ENCODE measurements at regions not wholly inside any gene's neighbourhood (a gene's known extent, or its start where the extent isn't known, plus 50 kb on each side); places are given as distances from the start of the nearest gene placed in this dataset.

GRCh38 chr2:216949700-216950413, 90.0 kb upstream of the TNP1 start (continued):
- no peak for TF ChIP-seq ZNF462 (CRISPR knock-in tag; IDR thresholded peaks at IDR 0.05)
- TF ChIP-seq, protein P1, sequence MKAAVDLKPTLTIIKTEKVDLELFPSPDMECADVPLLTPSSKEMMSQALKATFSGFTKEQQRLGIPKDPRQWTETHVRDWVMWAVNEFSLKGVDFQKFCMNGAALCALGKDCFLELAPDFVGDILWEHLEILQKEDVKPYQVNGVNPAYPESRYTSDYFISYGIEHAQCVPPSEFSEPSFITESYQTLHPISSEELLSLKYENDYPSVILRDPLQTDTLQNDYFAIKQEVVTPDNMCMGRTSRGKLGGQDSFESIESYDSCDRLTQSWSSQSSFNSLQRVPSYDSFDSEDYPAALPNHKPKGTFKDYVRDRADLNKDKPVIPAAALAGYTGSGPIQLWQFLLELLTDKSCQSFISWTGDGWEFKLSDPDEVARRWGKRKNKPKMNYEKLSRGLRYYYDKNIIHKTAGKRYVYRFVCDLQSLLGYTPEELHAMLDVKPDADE (IDR thresholded peaks at IDR 0.05), result no peak
- no peak for TF ChIP-seq EZH2phosphoT487 (IDR thresholded peaks at IDR 0.05; ENCODE audit: unreplicated experiment)

DNA sequence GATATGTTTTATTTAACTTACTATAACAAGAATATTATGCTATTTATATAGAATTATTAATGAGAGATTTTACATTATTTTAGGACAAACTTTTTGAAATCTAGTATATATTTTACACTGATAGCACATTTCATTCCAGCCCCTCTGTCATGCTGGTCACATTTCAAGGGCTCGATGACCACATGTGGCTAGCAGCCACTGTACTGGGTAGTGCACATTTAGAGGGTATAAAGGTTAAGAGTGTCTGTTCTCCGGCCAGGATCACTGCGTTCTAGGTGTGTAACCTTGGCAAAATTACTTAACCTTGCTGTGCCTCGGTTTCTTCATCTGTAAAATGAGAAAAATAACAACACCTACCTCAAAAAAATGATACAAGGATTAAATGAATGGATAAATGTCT, 87.2 kb upstream of the TNP1 start:
- ATAC-seq, result no peak
- H3K27ac ChIP-seq (ENCODE audit: low read depth), result no peak overlapping the region

More for the DNA sequence above, 87.2 kb upstream of the TNP1 start:
- no peaks in the 10 kb centered on the region for H3K4me1 Mint-ChIP-seq
- no peak overlapping the region for H3K27ac Mint-ChIP-seq
- Histone ChIP-seq H3K4me1 (ENCODE audit: insufficient read depth) (no peaks in the 10 kb centered on the region), H3K79me2 (replicated peaks; ENCODE audit: insufficient read depth) (no peaks in the 10 kb centered on the region), H3K4me2 (no peak overlapping the region), H3K4me3 (no peak overlapping the region), H3F3A (replicated peaks; ENCODE audit: low read depth) (no peaks in the 10 kb centered on the region), H3K36me3 (ENCODE audit: insufficient read depth) (no peaks in the 10 kb centered on the region), H3K9me2 (ENCODE audit: insufficient read depth) (no peaks in the 10 kb centered on the region), H2AFZ (no peak overlapping the region), H4K20me1 (replicated peaks; ENCODE audit: insufficient read depth) (no peaks in the 10 kb centered on the region), H3K27me3 (ENCODE audit: insufficient read depth) (no peaks in the 10 kb centered on the region)
- no peaks in the 10 kb centered on the region for H3K9me3 Mint-ChIP-seq
- no peaks in the 10 kb centered on the region for H3K36me3 Mint-ChIP-seq (ENCODE audit: low read depth)
- no peak for DNase-seq (ENCODE audit: low spot score)
- no peak for TF ChIP-seq STAT1 (IDR thresholded peaks at IDR 0.05; ENCODE audit: unreplicated experiment)
- H3K4me3 Mint-ChIP-seq, result no peak overlapping the region
- H3K27me3 Mint-ChIP-seq (ENCODE audit: insufficient read depth, low read depth, poor library complexity), result peaks cover 3% of the 10 kb centered on the region
